ENCODE measurements at regions not wholly inside any gene's neighbourhood (a gene's known extent, or its start where the extent isn't known, plus 50 kb on each side); places are given as distances from the start of the nearest gene placed in this dataset.

- Histone ChIP-seq H3K27me3 (ENCODE audit: control insufficient read depth in 3 of 3, insufficient read depth in 3 of 3, low read length in 2 of 3) (no peaks in the 10 kb centered on the region), H3K4me3 (no peak overlapping the region), H3K36me3 (ENCODE audit: control insufficient read depth in 4 of 4, insufficient read depth in 4 of 4, low read length in 4 of 4) (no peaks in the 10 kb centered on the region), H3K9me3 (ENCODE audit: control insufficient read depth in 4 of 4, insufficient read depth in 3 of 4, low read length in 3 of 4) (no peaks in the 10 kb centered on the region), H3K27ac (ENCODE audit: low read depth in 1 of 2, low read length in 1 of 2) (no peak overlapping the region), H3K9ac (ENCODE audit: insufficient read depth in 1 of 2, low read length in 2 of 2) (no peak overlapping the region), H3K4me1 (ENCODE audit: control insufficient read depth in 5 of 5, insufficient read depth in 5 of 5, low read length in 5 of 5) (no peaks in the 10 kb centered on the region)
- no peak for ATAC-seq (ENCODE audit: insufficient read depth, low FRiP score)
- WGBS, 2 donors = 94 to 98% methylated on average over 3 of the region's 3 CpGs
- DNase-seq = no peak
- TF ChIP-seq CTCF (IDR thresholded peaks at IDR 0.05; ENCODE audit: control extremely low read depth, extremely low read depth) = no peak
Measured at GRCh38 chr12:40522837-40523236, 169.4 kb upstream of the CNTN1 start.

GRCh38 chr12:40525054-40525453 lies 167.2 kb upstream of the CNTN1 start:
- 40 to 64% methylated on average over 3 of the region's 3 CpGs for WGBS, 2 donors
- no peak overlapping the region for H3K27ac ChIP-seq (ENCODE audit: low read depth in 1 of 2, low read length in 1 of 2)
- H3K4me1 ChIP-seq (ENCODE audit: control insufficient read depth in 5 of 5, insufficient read depth in 5 of 5, low read length in 5 of 5) = no peaks in the 10 kb centered on the region
- H3K36me3 ChIP-seq (ENCODE audit: control insufficient read depth in 4 of 4, insufficient read depth in 4 of 4, low read length in 4 of 4) = no peaks in the 10 kb centered on the region
- TF ChIP-seq CTCF (IDR thresholded peaks at IDR 0.05; ENCODE audit: control extremely low read depth, extremely low read depth) = no peak
- no peak for DNase-seq
- no peak overlapping the region for H3K4me3 ChIP-seq
- H3K27me3 ChIP-seq (ENCODE audit: control insufficient read depth in 3 of 3, insufficient read depth in 3 of 3, low read length in 2 of 3) = no peaks in the 10 kb centered on the region
- H3K9me3 ChIP-seq (ENCODE audit: control insufficient read depth in 4 of 4, insufficient read depth in 3 of 4, low read length in 3 of 4) = no peaks in the 10 kb centered on the region
- no peak overlapping the region for H3K9ac ChIP-seq (ENCODE audit: insufficient read depth in 1 of 2, low read length in 2 of 2)
- no peak for ATAC-seq (ENCODE audit: insufficient read depth, low FRiP score)

- ATAC-seq (ENCODE audit: insufficient read depth, low FRiP score) (no peak), DNase-seq (peak in 1 of 3 donors; percentile 7)
- no peak overlapping the region for H3K9ac ChIP-seq (ENCODE audit: insufficient read depth in 1 of 2, low read length in 2 of 2)
- H3K36me3 ChIP-seq (ENCODE audit: control insufficient read depth in 4 of 4, insufficient read depth in 4 of 4, low read length in 4 of 4) = no peaks in the 10 kb centered on the region
- H3K27me3 ChIP-seq (ENCODE audit: control insufficient read depth in 3 of 3, insufficient read depth in 3 of 3, low read length in 2 of 3) = no peaks in the 10 kb centered on the region
- H3K27ac ChIP-seq (ENCODE audit: low read depth in 1 of 2, low read length in 1 of 2) = no peak overlapping the region
- H3K4me3 ChIP-seq = no peak overlapping the region
- TF ChIP-seq CTCF (IDR thresholded peaks at IDR 0.05; ENCODE audit: control extremely low read depth, extremely low read depth) = no peak
- H3K4me1 ChIP-seq (ENCODE audit: control insufficient read depth in 5 of 5, insufficient read depth in 5 of 5, low read length in 5 of 5) = no peaks in the 10 kb centered on the region
- H3K9me3 ChIP-seq (ENCODE audit: control insufficient read depth in 4 of 4, insufficient read depth in 3 of 4, low read length in 3 of 4) = peaks cover 0 to 1% (median 0%) of the 10 kb centered on the region in 4 donors
- WGBS, 2 donors = 58 to 72% methylated on average over 4 of the region's 4 CpGs
Measured at GRCh38 chr12:40534828-40535227, 157.4 kb upstream of the CNTN1 start.

GRCh38 chr12:40551466-40551865 lies 140.8 kb upstream of the CNTN1 start:
- Histone ChIP-seq H3K9me3 (ENCODE audit: control insufficient read depth in 4 of 4, insufficient read depth in 3 of 4, low read length in 3 of 4) (peaks cover 0 to 3% (median 0%) of the 10 kb centered on the region in 4 donors), H3K9ac (ENCODE audit: insufficient read depth in 1 of 2, low read length in 2 of 2) (no peak overlapping the region), H3K4me3 (no peak overlapping the region), H3K27ac (ENCODE audit: low read depth in 1 of 2, low read length in 1 of 2) (no peak overlapping the region), H3K4me1 (ENCODE audit: control insufficient read depth in 5 of 5, insufficient read depth in 5 of 5, low read length in 5 of 5) (no peaks in the 10 kb centered on the region), H3K27me3 (ENCODE audit: control insufficient read depth in 3 of 3, insufficient read depth in 3 of 3, low read length in 2 of 3) (no peaks in the 10 kb centered on the region), H3K36me3 (ENCODE audit: control insufficient read depth in 4 of 4, insufficient read depth in 4 of 4, low read length in 4 of 4) (no peaks in the 10 kb centered on the region)
- no peak for TF ChIP-seq CTCF (IDR thresholded peaks at IDR 0.05; ENCODE audit: control extremely low read depth, extremely low read depth)
- DNase-seq (no peak), ATAC-seq (ENCODE audit: insufficient read depth, low FRiP score) (no peak)
- 91 to 93% methylated on average over 1 of the region's 1 CpG for WGBS, 2 donors
